ENCODE measurements at regions not wholly inside any gene's neighbourhood (a gene's known extent, or its start where the extent isn't known, plus 50 kb on each side); places are given as distances from the start of the nearest gene placed in this dataset.
"Not testable (repeated sequence)": the region's sequence is repeated elsewhere in the genome, so short reads cannot be mapped to it uniquely, and the experiment has no call there.

- H3K9me3 ChIP-seq (ENCODE audit: control insufficient read depth, low read length), result no peaks in the 10 kb centered on the region
- intact Hi-C loops (cut with DNase I), result no loop called here
- DNase-seq (no peak), ATAC-seq (no peak)
- no peaks in the 10 kb centered on the region for H3K27me3 ChIP-seq (ENCODE audit: control insufficient read depth, insufficient read depth)
- H3K4me3 ChIP-seq (ENCODE audit: low read length), result no peak overlapping the region
- no peaks in the 10 kb centered on the region for H3K4me1 ChIP-seq (ENCODE audit: control insufficient read depth, insufficient read depth, low read length)
- 82% methylated on average over 4 of the region's 4 CpGs for WGBS
- H3K27ac ChIP-seq (ENCODE audit: low read length), result no peak overlapping the region
Measured at GRCh38 chr9:73923796-73924195, 573.3 kb upstream of the RORB start.

DNA sequence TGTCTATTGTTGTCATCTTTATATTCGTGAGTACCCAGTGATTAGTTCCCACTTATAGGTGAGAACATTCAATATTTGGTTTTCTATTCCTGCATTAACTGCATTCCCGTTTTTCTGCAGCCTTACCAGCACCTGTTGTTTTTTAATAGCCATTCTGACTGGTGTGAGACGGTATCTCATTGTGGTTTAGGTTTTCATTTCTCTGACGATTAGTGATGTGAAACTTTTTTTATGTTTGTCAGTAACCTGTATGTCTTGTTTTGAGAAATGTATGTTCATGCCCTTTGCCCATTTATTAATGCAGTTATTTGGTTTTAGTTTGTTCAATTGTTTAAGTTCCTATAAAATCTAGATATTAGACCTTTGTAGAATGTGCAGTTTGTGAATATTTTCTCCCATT lies 546.0 kb upstream of the RORB start:
- intact Hi-C loops (cut with DNase I), result no loop called here
- 66% methylated on average over 4 of the region's 4 CpGs for WGBS

DNA sequence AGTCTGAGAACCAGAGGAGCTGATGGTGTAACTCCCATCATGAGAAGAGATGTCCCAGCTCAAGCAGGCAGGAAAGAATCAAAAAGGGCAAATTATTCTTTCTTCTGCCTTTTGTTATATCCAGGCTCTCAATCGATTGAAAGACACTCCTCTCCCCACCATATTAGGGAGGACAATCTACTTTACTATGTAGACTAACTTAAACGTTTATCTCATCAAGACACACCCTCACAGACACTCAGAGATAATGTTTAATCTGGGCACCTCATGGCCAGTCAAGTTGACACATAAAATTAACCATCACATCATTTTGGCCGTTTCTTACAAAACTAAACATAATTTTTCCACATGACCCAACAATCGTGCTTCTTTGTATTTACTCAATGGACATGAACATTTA lies 534.3 kb upstream of the RORB start:
- no peaks in the 10 kb centered on the region for H3K9me3 ChIP-seq (ENCODE audit: control insufficient read depth, low read length)
- no peaks in the 10 kb centered on the region for H3K4me1 ChIP-seq (ENCODE audit: control insufficient read depth, insufficient read depth, low read length)
- no peak overlapping the region for H3K27ac ChIP-seq (ENCODE audit: low read length)
- WGBS, result 56% methylated on average over 4 of the region's 4 CpGs
- no peak for DNase-seq
- no peak for ATAC-seq
- no peak overlapping the region for H3K4me3 ChIP-seq (ENCODE audit: low read length)
- intact Hi-C loops (cut with DNase I), result no loop called here
- no peaks in the 10 kb centered on the region for H3K27me3 ChIP-seq (ENCODE audit: control insufficient read depth, insufficient read depth)

More for the DNA sequence above, 546.0 kb upstream of the RORB start:
- no peaks in the 10 kb centered on the region for H3K27me3 ChIP-seq (ENCODE audit: control insufficient read depth, insufficient read depth)
- no peaks in the 10 kb centered on the region for H3K9me3 ChIP-seq (ENCODE audit: control insufficient read depth, low read length)
- H3K27ac ChIP-seq (ENCODE audit: low read length), result no peak overlapping the region
- H3K4me1 ChIP-seq (ENCODE audit: control insufficient read depth, insufficient read depth, low read length), result no peaks in the 10 kb centered on the region
- no peak for DNase-seq
- H3K4me3 ChIP-seq (ENCODE audit: low read length), result no peak overlapping the region
- ATAC-seq, result no peak

DNA sequence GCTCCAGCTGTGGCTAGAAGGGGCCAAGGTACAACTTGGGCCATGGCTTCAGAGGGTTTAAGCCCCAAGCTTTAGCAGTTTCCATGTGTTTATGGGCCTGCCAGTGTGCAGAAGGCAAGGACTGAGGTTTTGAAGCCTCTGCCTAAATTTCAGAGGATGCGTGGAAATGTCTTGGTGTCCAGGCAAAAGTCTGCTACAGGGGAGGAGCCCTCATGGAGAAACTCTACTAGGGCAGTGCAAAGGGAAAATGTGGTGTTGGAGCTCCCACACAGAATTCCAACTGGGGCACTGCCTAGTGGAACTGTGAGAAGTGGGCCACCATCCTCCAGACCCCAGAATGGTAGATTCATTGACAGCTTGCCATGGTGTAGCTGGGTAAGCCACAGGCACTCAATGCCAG lies 527.2 kb upstream of the RORB start:
- 90% methylated on average over 1 of the region's 1 CpG for WGBS
- intact Hi-C loops (cut with DNase I), result no loop called here
- H3K27ac ChIP-seq (ENCODE audit: low read length), result no peak overlapping the region

GRCh38 chr9:73976424-73976823 lies 520.7 kb upstream of the RORB start:
- H3K4me1 ChIP-seq (ENCODE audit: control insufficient read depth, insufficient read depth, low read length); H3K27me3 ChIP-seq (ENCODE audit: control insufficient read depth, insufficient read depth); intact Hi-C loops (cut with DNase I); H3K9me3 ChIP-seq (ENCODE audit: control insufficient read depth, low read length); H3K27ac ChIP-seq (ENCODE audit: low read length); DNase-seq; ATAC-seq; H3K4me3 ChIP-seq (ENCODE audit: low read length): not testable (repeated sequence)
- 75% methylated on average over 3 of the region's 3 CpGs for WGBS

More for the DNA sequence above, 527.2 kb upstream of the RORB start:
- DNase-seq (no peak), ATAC-seq (no peak)
- Histone ChIP-seq H3K4me1 (ENCODE audit: control insufficient read depth, insufficient read depth, low read length) (no peaks in the 10 kb centered on the region), H3K4me3 (ENCODE audit: low read length) (no peak overlapping the region), H3K9me3 (ENCODE audit: control insufficient read depth, low read length) (peaks cover 7% of the 10 kb centered on the region), H3K27me3 (ENCODE audit: control insufficient read depth, insufficient read depth) (no peaks in the 10 kb centered on the region)

- no peak for ATAC-seq
Measured at GRCh38 chr9:73979894-73980264, 517.3 kb upstream of the RORB start.

DNA sequence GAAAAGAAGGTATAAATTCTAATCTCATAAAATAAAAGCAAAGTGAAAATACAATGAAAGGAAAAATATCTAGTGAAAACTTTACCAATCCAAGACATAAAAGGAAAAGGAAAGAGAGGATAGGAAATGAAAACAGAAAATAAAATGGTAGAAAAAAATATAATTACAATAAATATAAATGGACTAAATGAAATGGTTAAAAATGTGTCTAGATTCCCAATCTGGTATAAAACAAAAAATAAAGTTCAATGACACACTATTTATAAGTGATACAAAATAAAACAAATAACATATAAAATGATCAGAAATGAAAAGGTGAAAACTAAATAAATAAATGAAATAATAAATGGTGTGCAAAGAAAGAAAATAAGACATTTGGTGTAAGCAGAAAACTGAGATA lies 516.4 kb upstream of the RORB start:
- no peak for ATAC-seq

More at GRCh38 chr9:73979894-73980264, 517.3 kb upstream of the RORB start:
- Histone ChIP-seq H3K9me3 (ENCODE audit: control insufficient read depth, low read length) (no peaks in the 10 kb centered on the region), H3K27me3 (ENCODE audit: control insufficient read depth, insufficient read depth) (no peaks in the 10 kb centered on the region), H3K4me1 (ENCODE audit: control insufficient read depth, insufficient read depth, low read length) (no peaks in the 10 kb centered on the region), H3K4me3 (ENCODE audit: low read length) (no peak overlapping the region), H3K27ac (ENCODE audit: low read length) (no peak overlapping the region)
- WGBS, result 67% methylated on average over 3 of the region's 3 CpGs
- intact Hi-C loops (cut with DNase I), result no loop called here
- DNase-seq, result no peak

GRCh38 chr9:73981405-73981804 lies 515.7 kb upstream of the RORB start:
- no peaks in the 10 kb centered on the region for H3K9me3 ChIP-seq (ENCODE audit: control insufficient read depth, low read length)
- no peak overlapping the region for H3K27ac ChIP-seq (ENCODE audit: low read length)
- no peak overlapping the region for H3K4me3 ChIP-seq (ENCODE audit: low read length)
- intact Hi-C loops (cut with DNase I), result no loop called here
- no peaks in the 10 kb centered on the region for H3K27me3 ChIP-seq (ENCODE audit: control insufficient read depth, insufficient read depth)
- DNase-seq (no peak), ATAC-seq (no peak)
- no peaks in the 10 kb centered on the region for H3K4me1 ChIP-seq (ENCODE audit: control insufficient read depth, insufficient read depth, low read length)
- WGBS, result 61% methylated on average over 4 of the region's 4 CpGs

More for the DNA sequence above, 516.4 kb upstream of the RORB start:
- H3K27me3 ChIP-seq (ENCODE audit: control insufficient read depth, insufficient read depth), result no peaks in the 10 kb centered on the region
- DNase-seq, result no peak
- intact Hi-C loops (cut with DNase I), result no loop called here
- no peaks in the 10 kb centered on the region for H3K9me3 ChIP-seq (ENCODE audit: control insufficient read depth, low read length)
- H3K27ac ChIP-seq (ENCODE audit: low read length), result no peak overlapping the region
- no peak overlapping the region for H3K4me3 ChIP-seq (ENCODE audit: low read length)
- no peaks in the 10 kb centered on the region for H3K4me1 ChIP-seq (ENCODE audit: control insufficient read depth, insufficient read depth, low read length)

GRCh38 chr9:73995836-73996235 lies 501.3 kb upstream of the RORB start:
- intact Hi-C loops (cut with DNase I), result no loop called here
- DNase-seq (no peak), ATAC-seq (no peak)
- WGBS, result 88% methylated on average over 2 of the region's 2 CpGs
- Histone ChIP-seq H3K27ac (ENCODE audit: low read length) (no peak overlapping the region), H3K4me1 (ENCODE audit: control insufficient read depth, insufficient read depth, low read length) (no peaks in the 10 kb centered on the region), H3K4me3 (ENCODE audit: low read length) (no peak overlapping the region), H3K27me3 (ENCODE audit: control insufficient read depth, insufficient read depth) (no peaks in the 10 kb centered on the region), H3K9me3 (ENCODE audit: control insufficient read depth, low read length) (no peaks in the 10 kb centered on the region)

GRCh38 chr9:73996844-73997243 lies 500.3 kb upstream of the RORB start:
- intact Hi-C loops (cut with DNase I), result no loop called here
- no peak for DNase-seq
- Histone ChIP-seq H3K27ac (ENCODE audit: low read length) (no peak overlapping the region), H3K4me3 (ENCODE audit: low read length) (no peak overlapping the region), H3K9me3 (ENCODE audit: control insufficient read depth, low read length) (no peaks in the 10 kb centered on the region), H3K4me1 (ENCODE audit: control insufficient read depth, insufficient read depth, low read length) (no peaks in the 10 kb centered on the region), H3K27me3 (ENCODE audit: control insufficient read depth, insufficient read depth) (no peaks in the 10 kb centered on the region)
- 51% methylated on average over 1 of the region's 1 CpG for WGBS
- no peak for ATAC-seq

DNA sequence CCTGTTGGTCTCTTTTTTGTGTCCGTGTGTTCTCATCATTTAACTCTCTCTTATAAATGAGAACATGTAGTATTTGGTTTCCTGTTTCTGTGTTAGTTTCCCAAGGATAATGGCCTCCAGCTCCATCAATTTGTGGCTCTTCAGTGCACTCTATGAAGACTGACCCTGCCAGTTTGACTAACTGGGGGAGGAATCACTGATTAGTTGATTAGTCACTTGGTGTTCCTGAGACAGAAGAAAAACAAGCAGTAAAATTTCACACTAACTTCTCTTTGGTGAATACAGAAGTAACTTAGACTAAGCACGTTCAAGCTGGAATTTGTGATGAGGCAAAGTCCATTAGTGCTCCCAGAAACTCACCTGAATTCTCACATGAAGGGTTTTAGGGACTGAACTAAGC lies 495.8 kb upstream of the RORB start:
- intact Hi-C loops (cut with DNase I), result no loop called here
- WGBS, result 54% methylated on average over 2 of the region's 2 CpGs

DNA sequence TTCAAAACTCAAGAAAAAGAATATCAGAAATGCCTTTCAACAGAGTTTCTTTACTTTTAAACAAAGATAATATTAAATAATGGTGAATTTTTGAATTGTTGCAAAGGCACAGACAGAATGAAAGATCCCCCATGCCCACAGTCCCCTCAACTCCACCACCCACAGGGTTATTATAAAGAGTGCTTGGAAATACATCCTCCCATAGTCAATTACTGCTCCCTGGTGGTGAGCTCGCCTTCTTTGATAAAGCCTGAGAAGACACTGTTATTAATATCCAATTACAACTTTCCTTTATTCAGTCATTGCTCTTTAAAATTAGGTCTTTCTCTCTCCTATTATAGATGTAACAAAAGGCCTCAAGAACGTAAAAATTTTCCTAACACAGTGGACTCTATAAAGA lies 490.2 kb upstream of the RORB start:
- no peak overlapping the region for H3K27ac ChIP-seq (ENCODE audit: low read length)
- H3K27me3 ChIP-seq (ENCODE audit: control insufficient read depth, insufficient read depth), result no peaks in the 10 kb centered on the region
- ATAC-seq, result no peak
- DNase-seq, result no peak
- no peaks in the 10 kb centered on the region for H3K4me1 ChIP-seq (ENCODE audit: control insufficient read depth, insufficient read depth, low read length)
- intact Hi-C loops (cut with DNase I), result no loop called here
- H3K4me3 ChIP-seq (ENCODE audit: low read length), result no peak overlapping the region
- WGBS, result 77% methylated on average over 2 of the region's 2 CpGs
- H3K9me3 ChIP-seq (ENCODE audit: control insufficient read depth, low read length), result no peaks in the 10 kb centered on the region

More for the DNA sequence above, 495.8 kb upstream of the RORB start:
- DNase-seq (no peak), ATAC-seq (no peak)
- Histone ChIP-seq H3K27ac (ENCODE audit: low read length) (no peak overlapping the region), H3K4me1 (ENCODE audit: control insufficient read depth, insufficient read depth, low read length) (no peaks in the 10 kb centered on the region), H3K4me3 (ENCODE audit: low read length) (no peak overlapping the region), H3K27me3 (ENCODE audit: control insufficient read depth, insufficient read depth) (no peaks in the 10 kb centered on the region), H3K9me3 (ENCODE audit: control insufficient read depth, low read length) (no peaks in the 10 kb centered on the region)

Data from right cardiac atrium (tissue), 5 donors.